HG02678 (cell line): ENCODE measurements at regions not wholly inside any gene's neighbourhood (a gene's known extent, or its start where the extent isn't known, plus 50 kb on each side); places are given as distances from the start of the nearest gene placed in this dataset.
"Not testable (repeated sequence)": the region's sequence is repeated elsewhere in the genome, so short reads cannot be mapped to it uniquely, and the experiment has no call there.

ENCODE experiments used
- ATAC-seq: cut with Tn5 transposase; IDR thresholded peaks from one replicate; pipeline ENCODE4 v1.9.1; 2021; ENCODE audit warnings: mild to moderate bottlenecking, moderate library complexity; ENCODE audit not compliant: unreplicated experiment

GRCh38 chr3:152578769-152579168 is 256.2 kb upstream of the P2RY1 start:
- ATAC-seq = no peak

GRCh38 chr3:152581951-152582350 is 253.0 kb upstream of the P2RY1 start:
- no peak for ATAC-seq

GRCh38 chr3:152583963-152584362 is 251.0 kb upstream of the P2RY1 start:
- no peak for ATAC-seq

- ATAC-seq = no peak
These were observed 248.0 kb upstream of the P2RY1 start for GRCh38 chr3:152586974-152587373.

DNA sequence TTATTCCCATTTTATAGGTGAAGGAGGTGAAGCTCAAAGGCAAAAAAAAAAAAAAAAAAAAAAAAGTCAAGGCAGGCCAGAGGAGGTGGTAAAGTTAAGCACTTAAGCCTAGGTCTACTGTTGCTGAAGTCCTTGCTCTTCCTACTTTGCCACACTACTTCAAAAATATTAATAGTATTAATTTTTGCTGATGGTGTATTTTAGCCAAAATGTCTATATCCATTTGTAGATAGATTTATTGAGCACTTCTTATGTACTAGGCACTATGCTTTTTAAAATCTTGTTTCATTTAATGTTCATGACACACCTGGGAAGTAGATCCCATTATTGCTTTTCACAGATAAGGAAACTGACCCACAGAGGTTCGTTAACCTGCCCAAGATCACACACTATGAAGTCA is 247.1 kb upstream of the P2RY1 start:
- ATAC-seq = no peak

GRCh38 chr3:152589644-152590043 is 245.3 kb upstream of the P2RY1 start:
- no peak for ATAC-seq

DNA sequence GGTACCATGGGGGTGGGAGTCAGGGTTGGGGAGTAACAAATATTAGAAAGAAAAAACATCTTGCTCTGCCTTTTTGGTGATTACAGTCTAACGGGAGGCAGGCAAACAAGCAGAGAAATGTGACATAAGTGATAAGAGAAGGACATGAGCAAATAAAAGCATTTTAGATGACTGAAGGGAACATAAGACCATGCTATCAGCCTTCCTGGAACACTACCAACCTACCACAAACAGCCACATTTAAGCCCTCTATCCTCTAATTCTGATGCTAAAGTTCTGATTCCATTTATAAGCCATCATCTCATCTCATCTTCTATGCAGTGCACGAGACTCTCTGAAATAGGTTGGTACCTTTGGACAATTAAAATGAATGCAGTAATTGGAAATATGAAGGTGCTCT is 243.4 kb upstream of the P2RY1 start:
- no peak for ATAC-seq

DNA sequence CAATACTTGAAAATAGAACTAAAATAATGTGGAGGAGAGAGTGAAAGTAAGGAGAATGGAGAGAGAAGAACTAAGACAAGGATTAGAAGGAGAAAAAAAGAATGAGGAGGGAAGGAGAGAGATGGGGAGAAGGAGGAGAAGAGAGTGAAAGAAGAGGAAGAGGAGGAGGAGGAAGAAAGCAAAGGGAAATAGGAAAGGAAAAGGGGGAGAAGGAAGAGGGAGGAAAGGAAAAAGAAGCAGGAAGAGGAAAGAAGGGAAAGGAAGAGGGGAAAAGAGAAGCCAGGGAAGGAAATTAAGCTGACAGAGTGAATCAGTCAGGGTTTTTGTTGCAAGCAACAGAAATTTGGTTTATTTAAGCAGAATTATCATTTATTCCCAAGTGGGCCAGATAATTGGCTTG is 241.7 kb upstream of the P2RY1 start:
- ATAC-seq = no peak

- peak; percentile 99 for ATAC-seq
These were observed 238.7 kb upstream of the P2RY1 start for GRCh38 chr3:152595975-152596821.

DNA sequence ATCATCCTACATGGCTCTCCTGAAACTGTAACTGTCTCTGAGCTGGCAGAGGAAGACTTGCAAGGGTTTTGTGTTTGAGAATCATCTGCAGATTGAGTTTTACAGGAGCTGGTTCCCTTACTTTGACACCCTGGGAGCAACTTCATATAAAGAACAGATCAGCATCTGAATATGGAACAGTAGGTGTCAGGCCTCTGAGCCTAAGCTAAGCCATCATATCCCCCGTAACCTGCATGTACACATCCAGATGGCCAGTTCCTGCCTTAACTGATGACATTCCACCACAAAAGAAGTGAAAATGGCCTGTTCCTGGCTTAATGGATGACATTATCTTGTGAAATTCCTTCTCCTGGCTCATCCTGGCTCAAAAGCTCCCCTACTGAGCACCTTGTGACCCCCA is 238.1 kb upstream of the P2RY1 start:
- not testable (repeated sequence) for ATAC-seq

DNA sequence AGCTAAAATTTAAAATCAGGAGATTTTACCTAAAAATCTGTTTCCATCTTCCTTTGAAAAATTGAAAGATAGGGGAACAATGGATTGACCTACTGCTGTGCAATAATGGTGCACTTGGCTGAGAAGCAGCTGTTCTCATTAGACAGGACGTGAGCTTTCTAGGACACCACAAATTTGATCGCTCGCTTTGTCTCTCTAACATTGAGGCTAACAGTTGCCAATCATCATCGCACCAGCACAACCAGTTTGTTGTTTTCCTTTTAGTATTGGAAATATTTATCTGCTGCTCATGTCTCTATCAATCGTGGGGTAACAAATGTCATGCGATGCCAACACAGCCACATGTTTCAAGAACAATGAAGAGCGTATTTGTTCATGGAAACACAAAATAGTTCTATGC is 228.8 kb upstream of the P2RY1 start:
- no peak for ATAC-seq

GRCh38 chr3:152607179-152607578 is 227.8 kb upstream of the P2RY1 start:
- no peak for ATAC-seq

- no peak for ATAC-seq
These were observed 226.0 kb upstream of the P2RY1 start for GRCh38 chr3:152608696-152609594.

DNA sequence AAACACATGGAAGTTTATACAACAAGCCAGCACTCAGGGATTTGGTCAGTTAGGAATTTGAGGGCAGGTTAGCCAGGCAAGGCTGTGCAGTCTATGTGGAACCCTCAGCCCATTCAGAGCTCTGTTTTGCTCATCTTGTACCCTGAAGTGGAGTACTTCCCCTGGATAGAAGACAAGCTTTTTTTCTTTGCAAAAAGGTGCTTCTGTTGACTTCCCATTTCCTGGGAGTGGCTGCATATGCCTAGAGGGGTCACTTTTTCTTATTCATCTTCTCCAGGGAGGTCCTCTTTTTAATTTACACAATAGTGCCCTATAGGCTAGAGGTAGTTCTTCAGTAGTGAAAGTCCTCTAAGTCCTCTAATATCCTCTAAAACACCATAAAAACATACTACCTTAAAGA is 225.0 kb upstream of the P2RY1 start:
- ATAC-seq = no peak

- ATAC-seq = no peak
These were observed 224.3 kb upstream of the P2RY1 start for GRCh38 chr3:152610622-152611021.

DNA sequence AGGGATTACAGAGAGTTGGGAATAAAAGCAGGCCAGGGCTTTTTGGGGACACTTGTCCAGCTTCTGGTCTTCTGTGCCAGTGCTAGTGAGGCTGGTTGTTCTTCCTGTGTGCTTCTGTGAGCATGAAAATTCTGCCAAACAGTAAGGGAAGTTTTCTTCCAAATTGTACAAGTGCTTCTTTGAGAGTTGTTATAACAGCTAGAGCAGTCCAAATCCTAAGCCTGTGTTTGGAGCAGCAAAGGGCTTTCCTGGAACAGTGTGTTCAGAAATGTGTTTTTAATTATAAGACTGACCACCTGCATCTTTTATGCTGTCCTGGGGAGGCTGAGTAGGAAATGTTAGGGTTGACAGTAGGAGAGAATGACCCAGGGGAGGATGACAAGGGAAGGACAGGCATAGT is 223.0 kb upstream of the P2RY1 start:
- ATAC-seq = no peak

- ATAC-seq = no peak
These were observed 221.1 kb upstream of the P2RY1 start for GRCh38 chr3:152613851-152614250.

DNA sequence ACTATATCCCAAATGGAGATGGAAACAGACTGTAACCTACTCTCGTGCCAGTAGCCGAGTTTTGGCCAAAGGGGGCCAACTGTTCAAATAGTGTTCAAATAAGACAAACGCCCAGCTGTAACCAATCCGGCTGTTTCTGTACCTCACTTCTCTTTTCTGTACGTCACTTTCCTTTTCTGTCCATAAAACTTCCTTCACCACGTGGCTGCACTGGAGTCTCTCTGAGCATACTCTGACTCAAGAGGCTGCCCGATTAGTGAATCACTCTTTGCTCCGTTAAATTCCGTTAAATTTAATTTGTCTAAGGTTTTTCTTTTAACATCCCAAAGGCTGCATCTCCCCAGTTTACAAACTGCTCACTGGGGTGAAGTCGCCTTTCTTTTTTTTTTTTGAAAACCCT is 219.2 kb upstream of the P2RY1 start:
- ATAC-seq = no peak

DNA sequence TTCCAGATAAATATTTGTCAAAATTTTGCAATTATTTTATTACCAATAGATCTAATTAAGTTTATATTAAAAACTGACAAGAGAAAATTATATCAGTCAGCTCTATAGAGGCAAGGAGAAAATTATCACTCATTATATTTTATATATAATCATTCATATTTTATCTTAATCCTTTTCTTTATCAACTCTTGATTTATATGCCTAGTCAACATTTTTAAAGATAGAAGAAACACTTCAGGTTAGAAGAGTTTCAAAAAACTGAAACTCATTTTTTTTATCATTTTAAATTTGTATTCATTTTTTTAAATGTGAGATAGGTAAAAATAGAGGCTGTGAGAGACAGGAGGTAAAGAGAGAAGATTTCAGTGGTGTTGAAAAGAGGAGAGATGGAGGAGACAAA is 217.3 kb upstream of the P2RY1 start:
- no peak for ATAC-seq

DNA sequence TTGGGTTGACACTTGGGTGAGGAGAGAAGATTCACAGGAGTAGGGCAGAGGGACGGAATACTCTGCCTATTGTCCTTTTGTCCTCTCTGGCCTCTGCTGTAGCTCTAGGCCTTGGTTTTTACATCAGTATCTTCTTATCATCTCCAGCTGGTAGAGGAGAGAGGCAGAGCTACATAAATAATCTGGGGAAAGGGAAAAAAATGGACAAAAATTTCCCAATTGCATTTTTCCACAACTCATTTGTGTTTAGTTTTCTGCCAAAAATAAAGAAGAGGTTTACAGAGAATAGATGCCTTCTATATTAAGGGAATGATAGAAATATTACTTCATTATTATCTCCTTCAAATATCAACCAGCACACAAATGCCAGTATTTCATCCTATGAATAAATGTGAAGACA is 216.4 kb upstream of the P2RY1 start:
- no peak for ATAC-seq

DNA sequence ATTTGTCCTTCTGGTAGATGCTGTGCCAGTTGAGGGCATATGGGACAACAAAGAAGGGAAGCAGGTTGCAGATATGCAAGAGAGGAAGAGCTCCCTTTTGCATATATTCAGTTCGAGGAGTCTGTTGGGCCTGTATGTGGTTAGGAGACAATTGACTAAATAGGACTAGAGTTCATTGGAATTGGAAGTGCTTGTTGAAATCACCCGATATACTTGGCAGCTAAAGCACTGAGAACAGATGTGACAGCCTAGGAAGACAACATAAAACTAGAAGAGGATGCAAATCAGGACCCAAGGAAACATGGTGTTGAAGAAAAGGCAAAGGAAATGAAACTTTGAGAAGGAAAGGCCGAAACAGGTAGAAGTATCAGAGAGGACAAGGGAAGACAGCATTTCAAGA is 215.2 kb upstream of the P2RY1 start:
- no peak for ATAC-seq

DNA sequence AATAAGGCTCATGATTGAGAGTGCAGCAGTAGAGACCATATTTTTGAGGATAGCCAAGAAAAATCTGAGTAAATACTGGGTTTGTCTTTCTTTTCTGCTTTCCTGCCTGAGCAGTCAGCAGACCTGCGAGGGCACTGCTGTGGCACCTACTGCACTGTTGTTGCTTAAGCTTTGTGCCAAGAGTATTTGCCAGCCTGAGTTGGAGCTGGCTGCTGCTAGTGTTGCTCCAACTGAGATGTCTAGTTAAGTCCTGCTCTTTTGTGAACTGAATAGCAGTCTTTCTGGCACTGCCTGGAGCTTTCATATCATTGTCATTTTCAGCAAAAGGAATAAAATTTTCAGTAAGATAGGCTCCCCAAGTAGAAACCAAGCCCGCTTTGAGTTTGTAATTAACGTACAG is 214.5 kb upstream of the P2RY1 start:
- no peak for ATAC-seq
